Thymus (tissue), 11 donors: ENCODE measurements at regions not wholly inside any gene's neighbourhood (a gene's known extent, or its start where the extent isn't known, plus 50 kb on each side); places are given as distances from the start of the nearest gene placed in this dataset.

Experiments used
- DNase-seq, 9 donors: peaks; one replicate each; pipeline ENCODE4 v3.0.0-alpha.2; 2013; ENCODE audit warnings: low spot score in 9 of 9, low read depth in 6 of 9, missing footprints in 1 of 9
- H3K27ac ChIP-seq, 2 donors: one replicate each; pipeline ENCODE4 v1.5.1; 2013; ENCODE audit warnings: control low read depth in 1 of 2, low read depth in 1 of 2, low read length in 1 of 2, mild to moderate bottlenecking in 1 of 2, moderate library complexity in 1 of 2
- H3K27me3 ChIP-seq, 2 donors: one replicate each; pipeline ENCODE4 v1.5.1; 2013; ENCODE audit warnings: low read length in 1 of 2; ENCODE audit not compliant: control insufficient read depth in 2 of 2, insufficient read depth in 1 of 2
- H3K36me3 ChIP-seq, 2 donors: one replicate each; pipeline ENCODE4 v1.5.1; 2013; ENCODE audit warnings: low read length in 1 of 2, mild to moderate bottlenecking in 1 of 2, moderate library complexity in 1 of 2; ENCODE audit not compliant: control insufficient read depth in 2 of 2, insufficient read depth in 2 of 2
- H3K4me1 ChIP-seq, 2 donors: one replicate each; pipeline ENCODE4 v1.5.1; 2013; ENCODE audit warnings: low read length in 2 of 2; ENCODE audit not compliant: control insufficient read depth in 2 of 2, insufficient read depth in 2 of 2
- H3K4me3 ChIP-seq, 2 donors: one replicate each; pipeline ENCODE4 v1.5.1; 2013; ENCODE audit warnings: low read length in 2 of 2, control low read depth in 1 of 2, mild to moderate bottlenecking in 1 of 2
- H3K9me3 ChIP-seq, 2 donors: one replicate each; pipeline ENCODE4 v1.5.1; 2013; ENCODE audit warnings: low read length in 1 of 2, mild to moderate bottlenecking in 1 of 2; ENCODE audit not compliant: control insufficient read depth in 2 of 2, insufficient read depth in 1 of 2
- WGBS: extraction: QIAGEN DNeasy Blood & Tissue Kit; methylation state at CpG from one replicate; pipeline ENCODE4 v1.1.7; 2013; 5-methylcytosine and 5-hydroxymethylcytosine counted together
- donor health status: healthy.

DNA sequence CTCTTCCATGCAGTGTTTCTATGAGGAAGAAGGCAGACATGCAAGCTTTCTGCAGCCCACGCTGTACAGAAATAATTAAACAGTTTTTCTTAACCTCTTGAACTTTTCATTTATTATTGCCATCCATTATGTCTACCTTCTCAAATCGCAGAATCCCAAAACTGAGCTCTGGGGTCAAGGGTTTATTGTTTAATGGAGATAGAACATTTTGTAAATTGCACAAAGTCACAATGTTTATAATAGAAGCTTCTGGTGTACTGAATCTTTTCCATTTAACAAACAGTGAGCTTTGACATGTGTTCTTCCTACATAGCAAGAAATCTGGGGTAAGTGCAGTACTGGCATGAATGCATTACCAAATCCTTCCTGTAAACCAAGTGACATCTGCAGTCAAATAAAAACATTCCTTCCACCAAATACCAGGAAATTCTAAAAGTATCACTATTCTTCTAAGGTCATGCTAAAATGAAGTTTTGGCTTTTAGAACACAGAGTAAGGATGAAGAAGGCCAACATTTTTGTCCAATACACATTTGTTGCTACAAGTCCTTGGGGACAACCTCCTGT lies 385.3 kb upstream of the DDHD1 start:
- no peak for DNase-seq
- 91% methylated on average over 2 of the region's 2 CpGs for WGBS

DNA sequence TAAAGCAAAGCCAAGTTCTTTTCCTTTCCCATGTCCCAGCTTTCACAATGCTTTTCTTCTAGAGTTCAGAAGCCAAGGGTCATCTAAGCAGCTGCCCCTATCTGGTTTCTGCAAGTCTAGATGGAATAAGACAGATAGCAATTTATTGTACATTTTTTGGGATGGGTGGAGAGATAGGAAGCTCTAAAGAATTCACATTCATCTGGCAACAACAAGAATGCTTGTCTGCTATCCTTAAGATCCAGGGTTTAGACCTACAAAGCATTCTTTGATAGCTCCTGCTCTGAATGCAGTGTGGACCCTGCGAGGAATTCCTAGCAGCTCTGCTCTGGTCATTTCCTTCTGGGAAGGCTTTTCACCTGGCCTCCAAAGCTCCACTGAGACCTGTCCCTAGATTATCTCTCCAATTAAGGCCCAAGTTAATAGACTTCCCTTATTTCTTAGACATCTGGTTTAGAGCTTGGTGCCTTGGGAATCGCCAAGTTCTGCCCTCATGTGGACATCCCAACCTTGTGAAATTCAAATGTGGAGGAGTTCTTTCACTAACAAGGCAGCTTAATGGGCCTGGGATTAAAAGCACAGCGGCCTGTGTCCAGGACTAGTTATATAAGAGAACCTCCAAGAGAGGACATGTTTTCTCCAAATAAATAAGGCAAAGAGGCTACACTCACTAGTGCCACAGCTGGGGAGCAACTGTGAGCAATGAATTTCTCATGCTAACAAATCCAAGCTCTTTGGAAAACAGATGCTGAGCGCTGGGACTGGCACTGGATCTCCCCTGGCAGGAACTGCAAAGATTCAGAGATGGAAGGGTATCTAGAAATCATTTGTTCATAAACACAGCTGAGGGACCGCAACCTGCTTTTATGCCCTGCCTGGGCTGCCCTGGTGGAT lies 384.5 kb upstream of the DDHD1 start:
- no peak for DNase-seq
- Histone ChIP-seq H3K4me1 (no peaks in the 10 kb centered on the region), H3K27me3 (no peaks in the 10 kb centered on the region), H3K27ac (no peak overlapping the region), H3K9me3 (no peaks in the 10 kb centered on the region), H3K36me3 (no peaks in the 10 kb centered on the region), H3K4me3 (no peak overlapping the region)
- WGBS, result 96% methylated on average over 5 of the region's 5 CpGs

More for the DNA sequence above, 385.3 kb upstream of the DDHD1 start:
- H3K9me3 ChIP-seq, result no peaks in the 10 kb centered on the region
- H3K4me1 ChIP-seq, result no peaks in the 10 kb centered on the region
- no peak overlapping the region for H3K4me3 ChIP-seq
- no peak overlapping the region for H3K27ac ChIP-seq
- H3K27me3 ChIP-seq, result no peaks in the 10 kb centered on the region
- H3K36me3 ChIP-seq, result no peaks in the 10 kb centered on the region

DNA sequence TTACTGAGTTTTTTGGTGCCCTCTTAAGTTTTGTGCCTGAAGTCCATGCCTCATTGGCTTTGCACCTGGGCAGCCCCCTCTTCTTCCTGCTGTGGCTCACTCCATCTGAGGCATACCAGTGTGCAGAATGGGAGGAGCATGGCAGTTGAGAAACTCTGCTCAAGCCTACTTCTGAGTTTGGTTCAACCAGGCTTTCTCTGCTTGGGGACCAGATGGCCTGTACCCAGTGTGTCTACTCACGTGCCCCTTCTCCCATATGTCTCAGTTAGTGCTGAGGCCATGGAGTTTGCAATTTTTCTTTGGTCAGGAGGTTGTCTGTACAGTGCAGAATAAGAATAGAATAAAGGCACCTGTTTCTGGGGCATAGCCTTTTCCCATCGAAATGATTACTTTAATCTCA lies 383.3 kb upstream of the DDHD1 start:
- H3K36me3 ChIP-seq, result no peaks in the 10 kb centered on the region
- H3K4me1 ChIP-seq, result no peaks in the 10 kb centered on the region
- WGBS, result 92% methylated on average over 2 of the region's 2 CpGs
- DNase-seq, result no peak
- no peaks in the 10 kb centered on the region for H3K9me3 ChIP-seq
- H3K27me3 ChIP-seq, result no peaks in the 10 kb centered on the region
- H3K27ac ChIP-seq, result no peak overlapping the region
- no peak overlapping the region for H3K4me3 ChIP-seq

DNA sequence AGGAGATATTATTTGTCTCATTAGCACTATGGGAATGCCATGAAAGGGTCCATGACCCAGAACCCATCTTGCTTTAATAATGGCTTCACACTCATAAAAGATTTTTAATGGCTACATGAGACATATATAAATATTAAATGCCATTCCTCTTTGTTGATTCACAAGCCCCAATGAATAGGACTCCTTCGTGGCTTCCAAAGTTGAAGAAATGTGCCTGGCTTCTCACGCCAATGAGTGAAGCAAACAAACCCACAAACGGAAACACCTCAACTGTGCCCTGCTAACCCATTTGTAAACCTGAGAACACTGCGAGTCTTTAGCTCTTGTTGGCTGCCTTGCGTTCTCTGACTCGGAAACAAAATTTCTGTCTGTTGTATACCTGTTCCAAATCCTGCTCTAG lies 381.7 kb upstream of the DDHD1 start:
- H3K9me3 ChIP-seq, result no peaks in the 10 kb centered on the region
- no peaks in the 10 kb centered on the region for H3K36me3 ChIP-seq
- H3K4me1 ChIP-seq, result no peaks in the 10 kb centered on the region
- 87% methylated on average over 6 of the region's 6 CpGs for WGBS
- no peak overlapping the region for H3K27ac ChIP-seq
- no peak for DNase-seq
- H3K27me3 ChIP-seq, result no peaks in the 10 kb centered on the region
- no peak overlapping the region for H3K4me3 ChIP-seq

DNA sequence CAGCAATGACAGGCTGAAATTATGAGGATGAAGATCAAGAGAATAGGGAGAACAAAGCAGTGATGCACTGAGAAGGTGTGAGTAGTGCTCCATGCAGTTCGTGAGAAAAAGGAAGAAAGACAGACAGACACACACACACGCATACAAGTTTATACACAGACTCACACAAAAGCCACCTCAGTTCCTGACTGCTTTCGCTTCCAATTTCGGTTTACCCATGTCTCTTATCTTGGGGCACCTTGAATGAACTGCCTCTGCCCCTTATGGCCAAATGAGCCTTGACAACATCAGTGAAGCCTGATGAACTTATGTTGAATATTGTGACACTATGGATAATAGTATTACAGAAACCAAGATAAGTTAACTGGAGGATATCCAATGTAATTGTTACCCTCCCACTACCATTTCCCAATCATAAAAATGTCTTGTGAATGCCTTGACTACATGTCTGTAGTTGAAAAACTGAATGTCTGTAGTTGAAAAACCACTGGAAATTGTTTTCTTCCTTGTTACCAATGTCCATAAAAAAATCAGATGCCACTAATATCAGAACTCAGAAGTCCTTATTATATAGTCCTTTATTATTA lies 380.4 kb upstream of the DDHD1 start:
- Histone ChIP-seq H3K4me1 (no peaks in the 10 kb centered on the region), H3K36me3 (no peaks in the 10 kb centered on the region), H3K4me3 (no peak overlapping the region), H3K27me3 (no peaks in the 10 kb centered on the region), H3K27ac (no peak overlapping the region), H3K9me3 (no peaks in the 10 kb centered on the region)
- WGBS, result 70% methylated on average over 4 of the region's 4 CpGs
- no peak for DNase-seq

DNA sequence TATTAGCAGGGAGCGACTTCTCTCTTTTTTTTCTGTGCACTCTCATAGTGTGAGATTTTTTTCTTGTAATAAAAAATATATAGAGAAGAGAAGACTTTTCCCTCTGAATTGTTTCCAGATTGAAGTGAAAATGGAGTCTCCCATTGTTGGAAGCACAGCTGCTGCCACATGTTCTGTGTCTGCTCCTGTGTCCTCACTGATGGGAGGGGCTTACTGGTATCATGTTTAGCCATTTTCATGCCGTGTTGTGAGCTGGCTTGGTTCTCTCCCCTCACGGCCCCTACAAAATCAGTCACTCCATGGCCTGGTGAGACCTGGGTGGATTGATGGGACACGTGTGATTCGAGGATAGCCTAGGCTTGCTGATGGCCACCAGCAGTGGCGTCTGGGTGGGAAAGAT lies 379.7 kb upstream of the DDHD1 start:
- Histone ChIP-seq H3K36me3 (no peaks in the 10 kb centered on the region), H3K4me3 (no peak overlapping the region), H3K27ac (no peak overlapping the region), H3K4me1 (no peaks in the 10 kb centered on the region), H3K9me3 (no peaks in the 10 kb centered on the region), H3K27me3 (no peaks in the 10 kb centered on the region)
- no peak for DNase-seq
- WGBS, result 88% methylated on average over 6 of the region's 6 CpGs

DNA sequence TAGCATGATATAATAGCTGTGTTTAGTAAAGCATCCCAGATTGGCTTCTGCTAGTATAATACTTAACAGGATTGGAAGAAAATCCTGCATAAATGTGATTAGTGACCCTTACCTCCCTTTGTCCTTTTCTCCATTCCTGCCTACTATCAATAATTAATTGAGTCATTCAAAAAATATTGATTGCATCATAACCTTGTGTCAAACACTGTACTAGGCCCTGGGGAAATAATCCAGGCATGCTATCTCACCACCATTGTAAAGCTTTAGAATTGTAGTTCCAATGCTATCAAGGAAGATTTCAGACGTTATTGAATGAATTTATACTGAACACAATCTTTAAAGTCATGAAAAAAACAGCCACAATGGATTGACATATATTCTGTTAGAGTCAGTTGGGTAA lies 378.6 kb upstream of the DDHD1 start:
- no peaks in the 10 kb centered on the region for H3K4me1 ChIP-seq
- no peak overlapping the region for H3K27ac ChIP-seq
- 86% methylated on average over 1 of the region's 1 CpG for WGBS
- no peaks in the 10 kb centered on the region for H3K36me3 ChIP-seq
- no peak for DNase-seq
- no peaks in the 10 kb centered on the region for H3K9me3 ChIP-seq
- H3K4me3 ChIP-seq, result no peak overlapping the region
- no peaks in the 10 kb centered on the region for H3K27me3 ChIP-seq

DNA sequence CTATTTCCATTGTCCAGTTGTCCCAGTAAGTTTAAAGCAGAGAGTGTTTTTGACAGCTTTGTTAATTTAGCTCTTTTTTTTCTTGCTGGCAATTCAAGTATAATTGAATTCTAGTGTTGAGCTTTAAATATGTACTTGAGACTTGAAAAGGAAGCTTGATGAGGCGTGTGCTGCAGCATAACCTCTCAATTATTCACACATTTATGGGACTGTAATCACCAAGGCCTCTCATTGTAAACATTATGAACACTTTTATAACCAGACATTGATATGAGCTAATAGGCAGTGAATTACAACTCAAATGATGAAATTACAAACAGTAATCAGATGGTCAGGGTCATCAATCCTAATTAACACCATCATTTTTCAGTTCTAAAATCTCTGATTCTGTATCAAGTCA lies 378.0 kb upstream of the DDHD1 start:
- Histone ChIP-seq H3K4me3 (no peak overlapping the region), H3K27me3 (no peaks in the 10 kb centered on the region), H3K36me3 (no peaks in the 10 kb centered on the region), H3K9me3 (no peaks in the 10 kb centered on the region), H3K27ac (no peak overlapping the region), H3K4me1 (no peaks in the 10 kb centered on the region)
- 85% methylated on average over 1 of the region's 1 CpG for WGBS
- no peak for DNase-seq

DNA sequence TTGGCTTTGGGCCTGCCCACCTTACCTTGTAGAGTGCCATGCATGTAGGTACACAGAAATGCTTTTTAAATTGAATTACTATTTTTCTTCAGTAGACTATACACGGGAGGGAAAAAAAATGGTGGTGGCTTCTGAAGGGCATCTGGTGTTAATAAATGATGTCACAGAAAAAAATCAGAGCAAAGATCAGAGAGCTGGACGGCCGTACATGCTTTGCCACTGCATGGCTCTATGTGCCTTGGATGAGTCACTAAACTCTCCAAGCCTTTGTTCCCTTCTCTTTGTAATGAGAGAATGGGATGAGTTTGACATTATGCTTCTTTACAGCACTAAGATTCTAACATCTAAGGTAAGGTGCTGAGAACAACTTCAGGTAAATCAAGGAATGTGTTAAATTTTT lies 376.4 kb upstream of the DDHD1 start:
- H3K4me1 ChIP-seq, result no peaks in the 10 kb centered on the region

More for the DNA sequence above, 376.4 kb upstream of the DDHD1 start:
- Histone ChIP-seq H3K4me3 (no peak overlapping the region), H3K27ac (no peak overlapping the region), H3K36me3 (no peaks in the 10 kb centered on the region), H3K27me3 (no peaks in the 10 kb centered on the region), H3K9me3 (no peaks in the 10 kb centered on the region)
- DNase-seq, result no peak
- 80% methylated on average over 3 of the region's 3 CpGs for WGBS
